Smooth muscle cell (in vitro differentiated cells): ENCODE measurements at regions not wholly inside any gene's neighbourhood (a gene's known extent, or its start where the extent isn't known, plus 50 kb on each side); places are given as distances from the start of the nearest gene placed in this dataset.

Experiments
- DNase-seq: peaks from one replicate; lab custom pipeline; 2025; ENCODE audit not compliant: unreplicated experiment; lab: John Stamatoyannopoulos, UW
- H2AFZ ChIP-seq: fragments of 200-600 bp; sonication (generic); 2 replicates; pipeline ENCODE4 v1.6.0; 2016; ENCODE audit warnings: antibody characterized with exemption, low read depth, mild to moderate bottlenecking
- H3F3A ChIP-seq: fragments of 200-600 bp; sonication (generic); 2 replicates; pipeline ENCODE4 v1.6.0; 2017; ENCODE audit warnings: antibody characterized with exemption, low read depth
- H3K27ac ChIP-seq: fragments of 200-600 bp; sonication (generic); 2 replicates; pipeline ENCODE4 v1.5.1; 2016; ENCODE audit warnings: low read depth, mild to moderate bottlenecking
- H3K27me3 ChIP-seq: fragments of 200-600 bp; sonication (generic); 2 replicates; pipeline ENCODE4 v1.6.1; 2016; ENCODE audit warnings: low read depth, mild to moderate bottlenecking
- H3K36me3 ChIP-seq: fragments of 200-600 bp; sonication (generic); 2 replicates; pipeline ENCODE4 v1.5.1; 2016; ENCODE audit warnings: low read depth
- H3K4me1 ChIP-seq: fragments of 200-600 bp; sonication (generic); 2 replicates; pipeline ENCODE4 v1.5.1; 2016; ENCODE audit warnings: low read depth
- H3K4me2 ChIP-seq: fragments of 200-600 bp; sonication (generic); 2 replicates; pipeline ENCODE4 v1.6.0; 2016; ENCODE audit warnings: mild to moderate bottlenecking
- H3K4me3 ChIP-seq: fragments of 200-600 bp; sonication (generic); 2 replicates; pipeline ENCODE4 v1.5.1; 2016; ENCODE audit warnings: mild to moderate bottlenecking
- H3K79me2 ChIP-seq: fragments of 200-600 bp; sonication (generic); 2 replicates; pipeline ENCODE4 v1.6.0; 2016; ENCODE audit warnings: low read depth, mild to moderate bottlenecking
- H3K9ac ChIP-seq: fragments of 200-600 bp; sonication (generic); 2 replicates; pipeline ENCODE4 v1.6.0; 2016; ENCODE audit warnings: low read depth
- H3K9me3 ChIP-seq: fragments of 200-600 bp; sonication (generic); replicated peaks from 2 replicates; pipeline ENCODE4 v1.5.1; 2016; ENCODE audit warnings: low read depth
- H4K20me1 ChIP-seq: fragments of 200-600 bp; sonication (generic); 2 replicates; pipeline ENCODE4 v1.6.0; 2016; ENCODE audit warnings: low read depth
- CTCF ChIP-seq: fragments of 200-600 bp; sonication (generic); IDR thresholded peaks from 2 replicates; pipeline ENCODE4 v1.5.1; 2017; ENCODE audit warnings: borderline replicate concordance, mild to moderate bottlenecking, antibody characterized with exemption; ENCODE audit not compliant: insufficient read depth, poor library complexity, severe bottlenecking
- WGBS: methylation state at CpG from one replicate; pipeline ENCODE4 v1.1.7; 2016; ENCODE audit warnings: low lambda C conversion rate; 5-methylcytosine and 5-hydroxymethylcytosine counted together

- Histone ChIP-seq H3K27ac (no peak overlapping the region), H3K79me2 (no peaks in the 10 kb centered on the region), H3F3A (no peaks in the 10 kb centered on the region), H3K9me3 (no peaks in the 10 kb centered on the region), H3K36me3 (no peaks in the 10 kb centered on the region), H3K9ac (no peak overlapping the region), H3K4me2 (no peak overlapping the region), H3K27me3 (no peaks in the 10 kb centered on the region), H4K20me1 (no peaks in the 10 kb centered on the region), H3K4me1 (no peaks in the 10 kb centered on the region), H3K4me3 (no peak overlapping the region), H2AFZ (no peak overlapping the region)
- WGBS = 79% methylated on average over 3 of the region's 3 CpGs
- TF ChIP-seq CTCF = no peak
- DNase-seq = no peak
Observed at GRCh38 chr5:144691936-144692335, 521.3 kb downstream of the KCTD16 start.

- no peak overlapping the region for H3K27ac ChIP-seq
- H3K79me2 ChIP-seq = no peaks in the 10 kb centered on the region
- no peak for DNase-seq
- H2AFZ ChIP-seq = no peak overlapping the region
- no peaks in the 10 kb centered on the region for H3K9me3 ChIP-seq
- no peak overlapping the region for H3K4me3 ChIP-seq
- H3F3A ChIP-seq = no peaks in the 10 kb centered on the region
- no peak overlapping the region for H3K9ac ChIP-seq
- H4K20me1 ChIP-seq = no peaks in the 10 kb centered on the region
- WGBS = 91% methylated on average over 1 of the region's 1 CpG
- no peak overlapping the region for H3K4me2 ChIP-seq
- H3K27me3 ChIP-seq = no peaks in the 10 kb centered on the region
- TF ChIP-seq CTCF = no peak
- H3K4me1 ChIP-seq = no peaks in the 10 kb centered on the region
- H3K36me3 ChIP-seq = no peaks in the 10 kb centered on the region
Observed at GRCh38 chr5:144684899-144685298, 514.2 kb downstream of the KCTD16 start.

GRCh38 chr5:144680711-144681110, 510.0 kb downstream of the KCTD16 start:
- Histone ChIP-seq H3K4me2 (no peak overlapping the region), H3K27ac (no peak overlapping the region), H2AFZ (no peak overlapping the region), H3K79me2 (no peaks in the 10 kb centered on the region), H3F3A (no peaks in the 10 kb centered on the region), H3K9me3 (no peaks in the 10 kb centered on the region), H3K9ac (no peak overlapping the region), H4K20me1 (no peaks in the 10 kb centered on the region), H3K4me3 (no peak overlapping the region), H3K36me3 (no peaks in the 10 kb centered on the region), H3K4me1 (no peaks in the 10 kb centered on the region), H3K27me3 (no peaks in the 10 kb centered on the region)
- WGBS = 88% methylated on average over 1 of the region's 1 CpG
- no peak for DNase-seq
- TF ChIP-seq CTCF = no peak

- no peak for TF ChIP-seq CTCF
- H2AFZ ChIP-seq = no peak overlapping the region
- no peaks in the 10 kb centered on the region for H4K20me1 ChIP-seq
- no peaks in the 10 kb centered on the region for H3K4me1 ChIP-seq
- no peak overlapping the region for H3K9ac ChIP-seq
- H3K4me2 ChIP-seq = no peak overlapping the region
- H3K4me3 ChIP-seq = no peak overlapping the region
- H3K9me3 ChIP-seq = no peaks in the 10 kb centered on the region
- 98% methylated on average over 1 of the region's 1 CpG for WGBS
- no peak overlapping the region for H3K27ac ChIP-seq
- H3K79me2 ChIP-seq = no peaks in the 10 kb centered on the region
- H3K36me3 ChIP-seq = no peaks in the 10 kb centered on the region
- no peaks in the 10 kb centered on the region for H3F3A ChIP-seq
- no peaks in the 10 kb centered on the region for H3K27me3 ChIP-seq
- DNase-seq = no peak
Observed at GRCh38 chr5:144671066-144671465, 500.4 kb downstream of the KCTD16 start.
